H9 (cell line): ENCODE measurements at regions not wholly inside any gene's neighbourhood (a gene's known extent, or its start where the extent isn't known, plus 50 kb on each side); places are given as distances from the start of the nearest gene placed in this dataset.

Source experiments
- DNase-seq: peaks from one replicate; pipeline ENCODE4 v3.0.0-alpha.2; 2017
- H2AFZ ChIP-seq: one replicate; pipeline ENCODE4 v1.6.1; 2013; ENCODE audit warnings: mild to moderate bottlenecking, low read length, control low read depth, moderate library complexity
- H2AK5ac ChIP-seq: 2 replicates; pipeline ENCODE4 v1.6.1; 2013; ENCODE audit warnings: low read length, control low read depth, mixed read lengths; ENCODE audit not compliant: insufficient read length
- H2BK120ac ChIP-seq: one replicate; pipeline ENCODE4 v1.6.1; 2013; ENCODE audit warnings: low read depth, mild to moderate bottlenecking, low read length, control low read depth, inconsistent platforms; ENCODE audit not compliant: poor library complexity, severe bottlenecking
- H2BK12ac ChIP-seq: 2 replicates; pipeline ENCODE4 v1.6.1; 2013; ENCODE audit warnings: low read length, control low read depth, mixed read lengths, low read depth; ENCODE audit not compliant: insufficient read length
- H2BK15ac ChIP-seq: 2 replicates; pipeline ENCODE4 v1.6.1; 2013; ENCODE audit warnings: low read depth, low read length, control low read depth
- H2BK20ac ChIP-seq: one replicate; pipeline ENCODE4 v1.6.1; 2013; ENCODE audit warnings: low read depth, mild to moderate bottlenecking, low read length, control low read depth, inconsistent platforms; ENCODE audit not compliant: poor library complexity, severe bottlenecking
- H2BK5ac ChIP-seq: 2 replicates; pipeline ENCODE4 v1.6.1; 2013; ENCODE audit warnings: low read length, control low read depth, mixed read lengths; ENCODE audit not compliant: insufficient read length
- H3K14ac ChIP-seq: 2 replicates; pipeline ENCODE4 v1.6.1; 2013; ENCODE audit warnings: low read length, control low read depth; ENCODE audit not compliant: insufficient read depth
- H3K18ac ChIP-seq: 2 replicates; pipeline ENCODE4 v1.6.1; 2013; ENCODE audit warnings: low read depth, mild to moderate bottlenecking, mixed read lengths, low read length, control low read depth; ENCODE audit not compliant: insufficient read length
- H3K23ac ChIP-seq: 2 replicates; pipeline ENCODE4 v1.6.1; 2013; ENCODE audit warnings: low read length, control low read depth, mixed read lengths, low read depth; ENCODE audit not compliant: insufficient read length
- H3K23me2 ChIP-seq: 2 replicates; pipeline ENCODE4 v1.6.1; 2013; ENCODE audit warnings: low read depth, mild to moderate bottlenecking, mixed read lengths, low read length, control low read depth; ENCODE audit not compliant: insufficient read length, poor library complexity, severe bottlenecking
- H3K27ac ChIP-seq: 2 replicates; pipeline ENCODE4 v1.5.1; 2013; ENCODE audit warnings: low read length, control low read depth, mixed read lengths, low read depth; ENCODE audit not compliant: insufficient read length
- H3K27me3 ChIP-seq: 2 replicates; pipeline ENCODE4 v1.6.1; 2013; ENCODE audit warnings: low read length, control low read depth, inconsistent platforms; ENCODE audit not compliant: insufficient read depth
- H3K4ac ChIP-seq: 2 replicates; pipeline ENCODE4 v1.6.1; 2013; ENCODE audit warnings: low read depth, mild to moderate bottlenecking, control low read depth, inconsistent platforms, low read length, moderate library complexity
- H3K4me1 ChIP-seq: 2 replicates; pipeline ENCODE4 v1.6.1; 2013; ENCODE audit warnings: low read length, control low read depth, inconsistent platforms; ENCODE audit not compliant: insufficient read depth
- H3K4me2 ChIP-seq: 2 replicates; pipeline ENCODE4 v1.6.1; 2013; ENCODE audit warnings: low read length, control low read depth, mixed read lengths; ENCODE audit not compliant: insufficient read length, insufficient read depth
- H3K56ac ChIP-seq: 2 replicates; pipeline ENCODE4 v1.6.1; 2013; ENCODE audit warnings: low read depth, mild to moderate bottlenecking, mixed read lengths, low read length, control low read depth; ENCODE audit not compliant: insufficient read length
- H3K79me1 ChIP-seq: 2 replicates; pipeline ENCODE4 v1.6.1; 2013; ENCODE audit warnings: low read depth, mild to moderate bottlenecking, moderate library complexity, low read length, control low read depth, inconsistent platforms; ENCODE audit not compliant: insufficient read depth, poor library complexity, severe bottlenecking
- H3K79me2 ChIP-seq: 2 replicates; pipeline ENCODE4 v1.6.1; 2013; ENCODE audit warnings: low read length, control low read depth, inconsistent platforms; ENCODE audit not compliant: insufficient read depth
- H3K9ac ChIP-seq: 2 replicates; pipeline ENCODE4 v1.6.1; 2013; ENCODE audit warnings: low read length, control low read depth, mixed read lengths; ENCODE audit not compliant: insufficient read length; ENCODE audit errors: extremely low read depth
- H3K9me3 ChIP-seq: one replicate; pipeline ENCODE4 v1.6.1; 2013; ENCODE audit warnings: low read depth, low read length, inconsistent platforms; ENCODE audit not compliant: control insufficient read depth
- H3T11ph ChIP-seq: one replicate; pipeline ENCODE4 v1.6.1; 2013; ENCODE audit warnings: mild to moderate bottlenecking, low read length, control low read depth, inconsistent platforms
- H4K20me1 ChIP-seq: one replicate; pipeline ENCODE4 v1.6.1; 2013; ENCODE audit not compliant: control insufficient read depth, insufficient read length, insufficient read depth
- H4K5ac ChIP-seq: 2 replicates; pipeline ENCODE4 v1.6.1; 2013; ENCODE audit warnings: low read depth, mild to moderate bottlenecking, mixed read lengths, low read length, control low read depth; ENCODE audit not compliant: insufficient read length
- H4K8ac ChIP-seq: replicated peaks from 2 replicates; pipeline ENCODE4 v1.6.1; 2013; ENCODE audit warnings: low read length, control low read depth, mixed read lengths, low read depth; ENCODE audit not compliant: insufficient read length
- H4K91ac ChIP-seq: 2 replicates; pipeline ENCODE4 v1.6.1; 2013; ENCODE audit warnings: low read depth, mild to moderate bottlenecking, moderate library complexity, mixed read lengths, low read length, control low read depth; ENCODE audit not compliant: insufficient read length
- H3K27ac Mint-ChIP-seq, 3 experiments: 2 replicates in 2 of 3; 3 replicates in 1 of 3; pipeline ENCODE4 v1.8.0; 2020 to 2021; ENCODE audit warnings: mixed read lengths in 3 of 3, mild to moderate bottlenecking in 1 of 3, moderate library complexity in 1 of 3
- H3K27me3 Mint-ChIP-seq: 2 replicates; pipeline ENCODE4 v1.8.0; 2021; ENCODE audit warnings: low read depth, mild to moderate bottlenecking, moderate library complexity, mixed read lengths
- H3K36me3 Mint-ChIP-seq, 3 experiments: 2 replicates in 2 of 3; 3 replicates in 1 of 3; pipeline ENCODE4 v1.8.0; 2020 to 2021; ENCODE audit warnings: low read depth in 3 of 3, mixed read lengths in 3 of 3; ENCODE audit not compliant: insufficient read depth in 1 of 3
- H3K4me1 Mint-ChIP-seq, 2 experiments: 2 replicates each; pipeline ENCODE4 v1.8.0; 2020; ENCODE audit warnings: mixed read lengths in 2 of 2
- H3K4me3 Mint-ChIP-seq, 2 experiments: 2 replicates in 1 of 2; 3 replicates in 1 of 2; pipeline ENCODE4 v1.8.0; 2020 to 2021; ENCODE audit warnings: mild to moderate bottlenecking in 2 of 2, mixed read lengths in 2 of 2, moderate library complexity in 1 of 2
- H3K9me3 Mint-ChIP-seq, 2 experiments: 2 replicates in 1 of 2; 3 replicates in 1 of 2; pipeline ENCODE4 v1.8.0; 2020; ENCODE audit warnings: mild to moderate bottlenecking in 2 of 2, mixed read lengths in 2 of 2, moderate library complexity in 1 of 2
- CTCF ChIP-seq: fragments of 200-600 bp; sonication (generic); conservative IDR thresholded peaks from 3 replicates; pipeline ENCODE4 v1.8.0; 2021; ENCODE audit warnings: antibody characterized with exemption, mild to moderate bottlenecking
- WGBS: extraction: QIAGEN DNeasy Blood & Tissue Kit; methylation state at CpG from one replicate; pipeline ENCODE4 v1.1.7; 2013; ENCODE audit warnings: missing lambda C conversion rate, low lambda C conversion rate, mixed read lengths; ENCODE audit not compliant: insufficient read length; ENCODE audit errors: extremely low coverage; 5-methylcytosine and 5-hydroxymethylcytosine counted together

GRCh38 chr4:66164869-66165268 lies 494.6 kb upstream of the EPHA5 start:
- H2BK15ac ChIP-seq = no peak overlapping the region
- H4K91ac ChIP-seq = no peak overlapping the region
- Mint-ChIP-seq H3K4me1 (no peaks in the 10 kb centered on the region), H3K27me3 (no peaks in the 10 kb centered on the region), H3K27ac (no peak overlapping the region), H3K9me3 (peaks cover 9 to 16% of the 10 kb centered on the region in 2 experiments; a peak in 4 of 5 replicates), H3K4me3 (no peak overlapping the region), H3K36me3 (peaks cover 3 to 14% (median 13%) of the 10 kb centered on the region in 3 experiments; a peak in 6 of 7 replicates)
- no peak overlapping the region for H3K9ac ChIP-seq
- no peak overlapping the region for H2BK12ac ChIP-seq
- H3T11ph ChIP-seq = no peak overlapping the region
- no peaks in the 10 kb centered on the region for H3K23me2 ChIP-seq
- no peak for DNase-seq
- no peak overlapping the region for H3K14ac ChIP-seq
- H2BK120ac ChIP-seq = no peak overlapping the region
- no peaks in the 10 kb centered on the region for H3K27me3 ChIP-seq
- no peaks in the 10 kb centered on the region for H3K79me2 ChIP-seq
- no peak overlapping the region for H3K18ac ChIP-seq
- WGBS = no CpG with 5 or more reads among the region's 1 CpG
- H2AK5ac ChIP-seq = no peak overlapping the region
- H2BK5ac ChIP-seq = no peak overlapping the region
- H4K20me1 ChIP-seq = no peaks in the 10 kb centered on the region
- TF ChIP-seq CTCF = no peak
- H3K4me2 ChIP-seq = no peak overlapping the region
- H4K5ac ChIP-seq = no peak overlapping the region
- no peaks in the 10 kb centered on the region for H3K4me1 ChIP-seq
- no peaks in the 10 kb centered on the region for H3K79me1 ChIP-seq
- no peak overlapping the region for H3K56ac ChIP-seq
- no peak overlapping the region for H4K8ac ChIP-seq
- no peak overlapping the region for H3K23ac ChIP-seq
- no peak overlapping the region for H3K4ac ChIP-seq
- no peak overlapping the region for H3K27ac ChIP-seq
- H3K9me3 ChIP-seq = no peaks in the 10 kb centered on the region
- no peak overlapping the region for H2AFZ ChIP-seq
- H2BK20ac ChIP-seq = no peak overlapping the region
